Stomach smooth muscle (tissue), 2 donors: ENCODE measurements at regions not wholly inside any gene's neighbourhood (a gene's known extent, or its start where the extent isn't known, plus 50 kb on each side); places are given as distances from the start of the nearest gene placed in this dataset.
"Not testable (repeated sequence)": the region's sequence is repeated elsewhere in the genome, so short reads cannot be mapped to it uniquely, and the experiment has no call there.

Source experiments
- H3K27ac ChIP-seq: one replicate; pipeline ENCODE4 v1.7.0; 2013; ENCODE audit warnings: mild to moderate bottlenecking, low read length, inconsistent platforms
- H3K27me3 ChIP-seq, 2 donors: one replicate each; pipeline ENCODE4 v1.7.0; 2013; ENCODE audit warnings: low read length in 2 of 2; ENCODE audit not compliant: insufficient read depth in 2 of 2, control insufficient read depth in 1 of 2
- H3K36me3 ChIP-seq, 2 donors: one replicate each; pipeline ENCODE4 v1.7.0; 2013; ENCODE audit warnings: low read length in 2 of 2; ENCODE audit not compliant: control insufficient read depth in 2 of 2, insufficient read depth in 2 of 2
- H3K4me1 ChIP-seq: one replicate; pipeline ENCODE4 v1.7.0; 2013; ENCODE audit warnings: low read length; ENCODE audit not compliant: control insufficient read depth, insufficient read depth
- H3K4me3 ChIP-seq, 2 donors: one replicate each; pipeline ENCODE4 v1.7.0; 2013; ENCODE audit warnings: low read length in 2 of 2
- H3K9ac ChIP-seq, 2 donors: one replicate each; pipeline ENCODE4 v1.7.0; 2013; ENCODE audit warnings: low read length in 2 of 2, mild to moderate bottlenecking in 1 of 2
- H3K9me3 ChIP-seq, 2 donors: one replicate each; pipeline ENCODE4 v1.7.0; 2013; ENCODE audit warnings: low read length in 2 of 2; ENCODE audit not compliant: control insufficient read depth in 2 of 2
- donor health status: healthy.
- donor health status: Pancreatic carcinoma.

DNA sequence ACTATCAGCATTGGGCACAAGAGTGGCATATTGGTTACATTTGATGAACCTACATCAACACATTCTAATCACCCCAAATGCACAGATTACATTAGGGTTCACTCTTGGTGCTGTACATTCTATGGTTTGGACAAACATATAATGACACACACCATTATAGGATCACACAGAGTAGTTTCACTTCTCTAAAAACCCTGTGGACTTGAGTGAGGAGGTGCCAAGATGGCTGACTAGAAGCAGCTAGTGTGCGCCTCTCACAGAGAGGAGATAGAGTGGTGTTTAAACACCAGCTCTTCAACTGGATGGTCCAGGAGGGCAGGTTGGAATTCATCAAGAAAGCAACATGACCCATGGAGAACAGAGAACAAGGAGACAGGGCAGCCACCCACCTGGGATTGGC lies 265.6 kb downstream of the TDRD3 start:
- H3K4me3 ChIP-seq: no peak overlapping the region
- no peaks in the 10 kb centered on the region for H3K36me3 ChIP-seq
- H3K4me1 ChIP-seq: no peaks in the 10 kb centered on the region
- no peaks in the 10 kb centered on the region for H3K27me3 ChIP-seq
- H3K9me3 ChIP-seq: no peaks in the 10 kb centered on the region
- no peak overlapping the region for H3K27ac ChIP-seq
- no peak overlapping the region for H3K9ac ChIP-seq

DNA sequence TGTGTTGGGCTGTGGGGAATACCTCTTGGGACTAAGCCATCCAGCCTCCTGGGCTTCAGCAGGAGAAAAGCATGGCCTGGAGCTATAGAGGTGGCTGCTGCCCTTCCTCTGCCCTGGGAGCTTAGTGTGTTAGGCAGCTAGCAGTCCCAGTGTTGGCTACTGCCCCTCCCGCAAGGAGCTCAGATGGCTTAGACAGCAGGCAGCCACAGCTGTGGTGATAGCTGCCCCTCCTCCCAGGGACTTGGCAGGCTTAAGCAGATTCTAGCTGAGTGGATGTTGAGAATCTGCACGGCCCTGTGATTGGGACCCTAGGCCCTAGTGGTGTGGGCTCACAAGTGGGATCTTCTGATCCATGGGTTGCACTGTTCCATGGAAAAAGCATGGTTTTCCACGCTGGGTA lies 264.5 kb downstream of the TDRD3 start:
- no peak overlapping the region for H3K9ac ChIP-seq
- no peaks in the 10 kb centered on the region for H3K4me1 ChIP-seq
- H3K4me3 ChIP-seq: no peak overlapping the region
- H3K27me3 ChIP-seq: no peaks in the 10 kb centered on the region
- no peaks in the 10 kb centered on the region for H3K36me3 ChIP-seq
- no peaks in the 10 kb centered on the region for H3K9me3 ChIP-seq
- no peak overlapping the region for H3K27ac ChIP-seq

DNA sequence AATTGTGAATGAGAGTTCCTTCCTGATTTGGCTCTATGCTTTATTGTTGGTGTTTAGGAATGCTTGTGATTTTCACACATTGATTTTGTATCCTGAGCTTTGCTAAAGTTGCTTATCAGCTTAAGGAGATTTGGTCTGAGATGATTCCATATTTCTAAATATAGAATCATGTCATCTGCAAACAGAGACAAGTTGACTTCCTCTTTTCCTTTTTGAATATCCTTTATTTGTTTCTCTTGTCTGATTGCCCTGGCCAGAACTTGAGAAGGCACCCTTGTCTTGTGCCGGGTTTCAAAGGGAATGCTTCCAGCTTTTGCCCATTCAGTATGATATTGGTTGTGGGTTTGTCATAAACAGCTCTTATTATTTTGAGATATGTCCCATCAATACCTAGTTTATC lies 260.6 kb downstream of the TDRD3 start:
- not testable (repeated sequence) for H3K9me3 ChIP-seq, H3K4me1 ChIP-seq, H3K27ac ChIP-seq, H3K4me3 ChIP-seq, H3K36me3 ChIP-seq, H3K27me3 ChIP-seq, H3K9ac ChIP-seq

DNA sequence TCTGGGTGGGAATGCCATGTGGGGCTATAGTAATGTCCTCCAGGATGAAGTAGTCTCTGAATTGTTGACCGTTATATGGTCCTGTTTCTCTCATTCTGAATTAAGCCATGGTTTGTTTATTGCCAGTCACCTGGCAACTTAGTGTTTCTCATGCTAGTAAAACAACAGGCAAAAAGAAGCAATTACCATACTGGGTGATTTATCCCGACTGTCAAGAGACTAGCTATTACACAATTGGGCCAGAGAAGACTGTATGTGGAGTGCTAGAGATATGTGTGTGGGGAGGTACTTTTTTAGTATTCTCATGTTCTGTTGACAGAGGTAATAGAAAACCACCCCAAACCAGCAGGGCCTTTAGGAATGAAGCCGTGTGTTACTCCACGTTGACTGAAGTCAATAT lies 258.2 kb downstream of the TDRD3 start:
- Histone ChIP-seq H3K4me1 (no peaks in the 10 kb centered on the region), H3K36me3 (no peaks in the 10 kb centered on the region), H3K9me3 (no peaks in the 10 kb centered on the region), H3K27ac (no peak overlapping the region), H3K27me3 (no peaks in the 10 kb centered on the region), H3K4me3 (no peak overlapping the region), H3K9ac (no peak overlapping the region)

DNA sequence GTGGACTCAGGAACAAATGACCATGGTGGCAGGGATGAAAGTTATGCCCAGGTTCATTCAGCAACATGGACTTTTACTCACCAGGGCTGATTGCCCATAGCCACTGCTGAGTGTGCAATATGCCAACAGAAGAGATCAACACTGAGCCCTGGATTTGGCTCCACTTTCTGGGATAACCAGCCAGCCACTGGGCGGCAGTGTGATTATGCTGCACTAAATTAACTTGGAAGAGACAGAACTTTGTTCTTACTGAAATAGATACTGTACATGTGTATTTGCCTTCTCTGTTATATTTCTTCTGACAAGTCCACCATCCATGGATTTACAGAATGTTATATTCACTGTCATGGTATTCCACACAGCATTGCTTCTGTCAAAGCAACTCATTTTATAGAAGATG lies 257.4 kb downstream of the TDRD3 start:
- Histone ChIP-seq H3K27me3 (no peaks in the 10 kb centered on the region), H3K4me1 (no peaks in the 10 kb centered on the region), H3K36me3 (no peaks in the 10 kb centered on the region), H3K4me3 (no peak overlapping the region), H3K9me3 (no peaks in the 10 kb centered on the region), H3K27ac (no peak overlapping the region), H3K9ac (no peak overlapping the region)

DNA sequence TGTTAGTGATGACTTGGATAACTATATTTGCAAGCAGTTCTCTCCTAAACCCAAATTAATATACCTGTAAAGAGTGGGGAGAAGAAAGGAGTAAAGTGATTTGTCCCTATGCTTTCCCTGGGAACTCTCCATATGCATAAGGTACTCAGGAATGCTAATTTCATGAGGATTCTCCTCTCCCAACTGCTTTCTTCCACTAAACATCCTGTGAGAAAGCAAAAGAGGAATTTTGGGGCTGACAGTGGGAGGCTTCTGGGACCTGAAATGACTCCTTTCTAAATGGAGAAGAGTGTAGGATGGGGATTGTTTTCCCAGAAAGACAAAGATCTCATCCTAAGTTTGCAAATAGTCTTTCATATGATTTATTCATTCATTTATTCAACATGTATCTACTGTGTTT lies 250.5 kb downstream of the TDRD3 start:
- no peak overlapping the region for H3K27ac ChIP-seq
- no peak overlapping the region for H3K9ac ChIP-seq
- H3K36me3 ChIP-seq: no peaks in the 10 kb centered on the region

DNA sequence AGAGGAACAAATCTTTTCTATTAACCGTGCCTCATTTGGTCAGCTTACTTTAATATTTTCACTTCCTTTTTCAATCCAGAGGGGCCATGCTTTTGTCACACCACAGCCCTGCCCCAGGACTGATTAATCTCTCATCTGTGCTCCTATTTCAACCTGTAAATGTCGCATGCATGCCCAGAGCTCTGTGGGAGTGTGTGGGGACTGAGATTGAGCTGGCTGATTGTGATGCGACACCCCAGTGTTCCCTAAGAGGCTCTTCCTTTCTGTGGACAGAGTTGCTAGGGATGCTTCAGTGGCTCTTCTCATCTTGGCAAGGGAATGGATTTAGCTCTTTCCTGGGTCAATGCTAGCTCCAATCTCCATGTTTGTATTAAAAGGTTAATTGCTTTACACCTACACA lies 249.6 kb downstream of the TDRD3 start:
- Histone ChIP-seq H3K27me3 (no peaks in the 10 kb centered on the region), H3K4me3 (no peak overlapping the region), H3K36me3 (no peaks in the 10 kb centered on the region), H3K4me1 (no peaks in the 10 kb centered on the region), H3K27ac (no peak overlapping the region), H3K9ac (no peak overlapping the region), H3K9me3 (peaks cover 0 to 3% of the 10 kb centered on the region in 2 donors)

More for the DNA sequence above, 250.5 kb downstream of the TDRD3 start:
- Histone ChIP-seq H3K9me3 (peaks cover 0 to 3% of the 10 kb centered on the region in 2 donors), H3K27me3 (no peaks in the 10 kb centered on the region), H3K4me1 (no peaks in the 10 kb centered on the region), H3K4me3 (no peak overlapping the region)

DNA sequence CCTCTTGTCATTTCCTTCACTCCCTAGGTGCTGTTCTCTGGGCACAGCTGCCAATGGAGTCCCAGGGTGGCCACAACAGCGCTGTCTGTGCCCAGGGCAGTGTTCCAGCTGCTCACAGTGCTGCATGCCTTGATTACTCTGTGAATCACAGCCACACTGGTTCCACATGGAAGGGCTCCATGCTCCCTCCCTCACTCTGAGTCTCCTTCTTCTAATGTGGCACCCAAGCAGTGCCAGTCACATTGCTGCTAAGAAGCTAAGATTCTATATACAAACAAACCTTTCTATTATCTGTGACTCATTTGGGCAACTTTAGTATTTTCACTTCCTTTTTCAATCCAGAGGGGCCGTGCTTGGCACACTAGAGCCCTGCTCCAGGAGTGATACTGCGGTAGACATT lies 248.7 kb downstream of the TDRD3 start:
- Histone ChIP-seq H3K27me3 (no peaks in the 10 kb centered on the region), H3K4me1 (no peaks in the 10 kb centered on the region), H3K36me3 (no peaks in the 10 kb centered on the region), H3K9ac (no peak overlapping the region), H3K27ac (no peak overlapping the region), H3K9me3 (peaks cover 0 to 3% of the 10 kb centered on the region in 2 donors), H3K4me3 (no peak overlapping the region)

DNA sequence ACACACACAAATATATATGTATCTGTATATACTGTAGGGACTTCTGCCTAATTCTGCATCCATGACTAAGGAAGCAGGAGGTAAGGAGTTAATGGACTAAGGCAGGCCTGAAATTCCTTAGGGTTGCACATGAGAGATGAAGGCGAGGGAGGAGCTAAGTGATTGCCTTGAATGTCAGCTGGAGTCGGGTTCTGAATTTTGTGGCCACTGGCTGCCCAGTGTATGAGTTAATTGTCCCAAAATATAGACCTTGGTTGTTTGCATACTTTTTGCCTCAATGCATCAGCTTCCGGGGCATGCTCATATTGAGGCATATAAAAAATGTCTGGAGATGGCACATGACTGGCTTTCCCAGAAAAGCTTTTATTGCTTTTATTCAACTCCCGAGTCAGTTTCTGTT lies 245.5 kb downstream of the TDRD3 start:
- Histone ChIP-seq H3K4me3 (no peak overlapping the region), H3K4me1 (no peaks in the 10 kb centered on the region), H3K27me3 (no peaks in the 10 kb centered on the region), H3K36me3 (no peaks in the 10 kb centered on the region), H3K9me3 (peaks cover 0 to 3% of the 10 kb centered on the region in 2 donors), H3K27ac (no peak overlapping the region), H3K9ac (no peak overlapping the region)

DNA sequence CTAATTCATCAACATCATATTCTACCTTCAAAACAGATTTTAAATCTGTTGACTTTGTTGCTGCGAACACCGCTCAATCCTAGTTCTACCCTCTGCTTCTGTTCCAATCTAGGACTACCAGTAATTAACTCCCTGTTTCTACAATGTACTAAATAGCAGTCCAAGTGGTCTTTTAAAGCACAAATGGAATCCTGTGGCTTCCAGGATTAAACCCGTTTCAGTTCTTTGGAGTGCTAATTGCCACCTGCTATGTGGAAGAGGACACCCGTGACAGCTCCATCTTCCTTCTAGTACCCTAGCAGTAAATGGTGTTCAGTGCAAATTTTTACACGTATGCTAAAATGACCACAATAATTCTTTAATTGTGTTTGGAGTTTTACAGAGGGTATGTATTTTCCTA lies 232.1 kb downstream of the TDRD3 start:
- H3K27ac ChIP-seq: no peak overlapping the region
- H3K36me3 ChIP-seq: no peaks in the 10 kb centered on the region
- H3K9ac ChIP-seq: no peak overlapping the region
- no peaks in the 10 kb centered on the region for H3K4me1 ChIP-seq
- H3K9me3 ChIP-seq: no peaks in the 10 kb centered on the region
- H3K4me3 ChIP-seq: no peak overlapping the region
- H3K27me3 ChIP-seq: no peaks in the 10 kb centered on the region

DNA sequence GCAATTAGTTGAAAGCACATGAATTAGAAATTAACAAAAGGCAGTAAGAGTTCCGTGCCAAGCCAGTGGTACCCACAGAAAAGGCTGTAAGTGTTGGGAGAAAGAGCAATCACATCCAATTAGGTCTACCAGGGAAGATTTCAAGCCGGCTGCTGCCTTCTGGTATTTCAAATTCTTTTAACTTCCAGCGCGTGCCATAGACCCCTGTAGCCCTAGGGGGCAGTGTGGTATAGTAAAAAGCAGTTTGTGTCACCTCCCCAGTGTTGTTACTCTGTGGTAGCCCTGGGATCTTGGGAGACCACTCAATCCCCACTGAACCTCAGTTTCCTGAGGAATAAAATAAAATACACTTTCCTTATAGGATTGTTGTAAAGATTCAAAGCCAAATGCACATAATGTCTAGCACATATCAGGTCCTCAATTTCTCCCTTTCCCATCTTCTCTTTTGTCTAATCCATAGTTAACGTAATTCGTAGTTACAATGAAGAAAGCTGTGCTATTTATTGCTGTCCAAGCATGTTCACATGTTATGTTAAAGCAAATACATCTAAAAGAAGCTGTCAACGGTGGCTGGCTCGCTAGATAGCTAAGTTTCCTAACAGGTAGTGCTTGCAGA lies 230.2 kb downstream of the TDRD3 start:
- no peaks in the 10 kb centered on the region for H3K4me1 ChIP-seq
- no peaks in the 10 kb centered on the region for H3K36me3 ChIP-seq
- no peaks in the 10 kb centered on the region for H3K27me3 ChIP-seq
- no peak overlapping the region for H3K27ac ChIP-seq
- H3K9ac ChIP-seq: no peak overlapping the region
- no peak overlapping the region for H3K4me3 ChIP-seq
- no peaks in the 10 kb centered on the region for H3K9me3 ChIP-seq
